GM19035 (cell line): ENCODE measurements at regions not wholly inside any gene's neighbourhood (a gene's known extent, or its start where the extent isn't known, plus 50 kb on each side); places are given as distances from the start of the nearest gene placed in this dataset.
"Not testable (repeated sequence)": the region's sequence is repeated elsewhere in the genome, so short reads cannot be mapped to it uniquely, and the experiment has no call there.

Experiments used
- ATAC-seq: cut with Tn5 transposase; IDR thresholded peaks from one replicate; pipeline ENCODE4 v1.9.1; 2021; ENCODE audit not compliant: unreplicated experiment

GRCh38 chr2:228444161-228444560, 262.7 kb upstream of the SPHKAP start:
- no peak for ATAC-seq

- ATAC-seq, result no peak
Observed at GRCh38 chr2:228433721-228434120, 252.2 kb upstream of the SPHKAP start.

- no peak for ATAC-seq
Observed at GRCh38 chr2:228432116-228432515, 250.6 kb upstream of the SPHKAP start.

- ATAC-seq, result no peak
Observed at GRCh38 chr2:228430986-228431385, 249.5 kb upstream of the SPHKAP start.

- ATAC-seq, result no peak
Observed at GRCh38 chr2:228426502-228427216, 245.2 kb upstream of the SPHKAP start.

GRCh38 chr2:228425411-228426060, 244.0 kb upstream of the SPHKAP start:
- not testable (repeated sequence) for ATAC-seq

- ATAC-seq, result no peak
Observed at GRCh38 chr2:228417956-228418355, 236.5 kb upstream of the SPHKAP start.

GRCh38 chr2:228417526-228417925, 236.0 kb upstream of the SPHKAP start:
- ATAC-seq, result no peak

- no peak for ATAC-seq
Observed at GRCh38 chr2:228410061-228410460, 228.6 kb upstream of the SPHKAP start.

GRCh38 chr2:228409493-228409892, 228.0 kb upstream of the SPHKAP start:
- no peak for ATAC-seq

GRCh38 chr2:228408529-228409227, 227.2 kb upstream of the SPHKAP start:
- ATAC-seq, result no peak

GRCh38 chr2:228407821-228408220, 226.3 kb upstream of the SPHKAP start:
- no peak for ATAC-seq

GRCh38 chr2:228401065-228401912, 219.8 kb upstream of the SPHKAP start:
- peak; percentile 56 for ATAC-seq

- ATAC-seq, result no peak
Observed at GRCh38 chr2:228387776-228388175, 206.3 kb upstream of the SPHKAP start.

GRCh38 chr2:228378696-228379425, 197.4 kb upstream of the SPHKAP start:
- ATAC-seq, result no peak

- ATAC-seq, result no peak
Observed at GRCh38 chr2:228378233-228378632, 196.7 kb upstream of the SPHKAP start.

GRCh38 chr2:228377533-228377932, 196.0 kb upstream of the SPHKAP start:
- ATAC-seq, result no peak

- ATAC-seq, result no peak
Observed at GRCh38 chr2:228374741-228375140, 193.3 kb upstream of the SPHKAP start.

- no peak for ATAC-seq
Observed at GRCh38 chr2:228373191-228373590, 191.7 kb upstream of the SPHKAP start.

- ATAC-seq, result no peak
Observed at GRCh38 chr2:228372212-228372611, 190.7 kb upstream of the SPHKAP start.
